Neuronal stem cell (in vitro differentiated cells): ENCODE measurements at regions not wholly inside any gene's neighbourhood (a gene's known extent, or its start where the extent isn't known, plus 50 kb on each side); places are given as distances from the start of the nearest gene placed in this dataset.

ENCODE experiments used
- DNase-seq: peaks from one replicate; pipeline ENCODE4 v3.0.0-alpha.2; 2013; ENCODE audit warnings: low spot score
- H2AFZ ChIP-seq: one replicate; pipeline ENCODE4 v1.6.1; 2013; ENCODE audit warnings: mild to moderate bottlenecking, low read length, inconsistent platforms
- H2AK5ac ChIP-seq: 2 replicates; pipeline ENCODE4 v1.6.1; 2013; ENCODE audit warnings: low read depth, mild to moderate bottlenecking, inconsistent platforms, low read length, moderate library complexity, mixed read lengths
- H2BK120ac ChIP-seq: 2 replicates; pipeline ENCODE4 v1.6.1; 2013; ENCODE audit warnings: low read depth, mild to moderate bottlenecking, inconsistent platforms, low read length, moderate library complexity, mixed read lengths
- H2BK12ac ChIP-seq: one replicate; pipeline ENCODE4 v1.6.1; 2013; ENCODE audit warnings: low read length, inconsistent platforms
- H2BK15ac ChIP-seq: 2 replicates; pipeline ENCODE4 v1.6.1; 2013; ENCODE audit warnings: mild to moderate bottlenecking, low read length, inconsistent platforms, mixed read lengths
- H2BK5ac ChIP-seq: one replicate; pipeline ENCODE4 v1.6.1; 2013; ENCODE audit warnings: inconsistent platforms, mild to moderate bottlenecking, low read length, moderate library complexity
- H3K14ac ChIP-seq: one replicate; pipeline ENCODE4 v1.6.1; 2013; ENCODE audit warnings: low read length, inconsistent platforms
- H3K18ac ChIP-seq: 2 replicates; pipeline ENCODE4 v1.6.1; 2013; ENCODE audit warnings: low read length, inconsistent platforms
- H3K23ac ChIP-seq: 2 replicates; pipeline ENCODE4 v1.6.1; 2013; ENCODE audit warnings: low read depth, mild to moderate bottlenecking, mixed read lengths, low read length, inconsistent platforms; ENCODE audit not compliant: poor library complexity
- H3K27ac ChIP-seq: replicated peaks from 3 replicates; pipeline ENCODE4 v1.5.1; 2013; ENCODE audit warnings: low read length, inconsistent platforms
- H3K27me3 ChIP-seq, 3 experiments: 2 replicates each; pipeline ENCODE4 v1.6.1; 2013; ENCODE audit warnings: low read length in 3 of 3, mild to moderate bottlenecking in 2 of 3, inconsistent platforms in 1 of 3, low read depth in 1 of 3, mixed read lengths in 1 of 3, moderate library complexity in 1 of 3; ENCODE audit not compliant: control insufficient read depth in 3 of 3, insufficient read depth in 3 of 3
- H3K36me3 ChIP-seq, 2 donors: replicated peaks in 1 of 2; 2 replicates each; pipeline ENCODE4 v1.6.1; 2013; ENCODE audit warnings: low read length in 2 of 2; ENCODE audit not compliant: control insufficient read depth in 2 of 2, insufficient read depth in 2 of 2
- H3K4ac ChIP-seq: 2 replicates; pipeline ENCODE4 v1.6.1; 2013; ENCODE audit warnings: inconsistent platforms, mild to moderate bottlenecking, low read length, moderate library complexity
- H3K4me1 ChIP-seq, 2 donors: 1 replicate in 1 of 2; 2 replicates in 1 of 2; pipeline ENCODE4 v1.6.1; 2013; ENCODE audit warnings: low read length in 2 of 2, low read depth in 1 of 2; ENCODE audit not compliant: control insufficient read depth in 2 of 2, insufficient read depth in 1 of 2
- H3K4me2 ChIP-seq: one replicate; pipeline ENCODE4 v1.6.1; 2013; ENCODE audit warnings: mild to moderate bottlenecking, low read length, inconsistent platforms; ENCODE audit not compliant: insufficient read depth, poor library complexity, severe bottlenecking
- H3K4me3 ChIP-seq, 2 donors: 2 replicates each; pipeline ENCODE4 v1.5.1; 2013; ENCODE audit warnings: low read length in 2 of 2, mild to moderate bottlenecking in 2 of 2, inconsistent platforms in 1 of 2, moderate library complexity in 1 of 2
- H3K79me1 ChIP-seq: one replicate; pipeline ENCODE4 v1.6.1; 2013; ENCODE audit warnings: low read depth, mild to moderate bottlenecking, inconsistent platforms, low read length, moderate library complexity
- H3K9ac ChIP-seq: one replicate; pipeline ENCODE4 v1.6.1; 2013; ENCODE audit warnings: mild to moderate bottlenecking, low read depth, low read length, inconsistent platforms; ENCODE audit not compliant: poor library complexity
- H3K9me3 ChIP-seq, 2 donors: replicated peaks in 1 of 2; 2 replicates each; pipeline versions ENCODE3 to v1.6.1; 2013; ENCODE audit warnings: low read length in 2 of 2, mild to moderate bottlenecking in 2 of 2, inconsistent platforms in 1 of 2, low read depth in 1 of 2, mixed read lengths in 1 of 2, moderate library complexity in 1 of 2; ENCODE audit not compliant: control insufficient read depth in 2 of 2, insufficient read depth in 1 of 2
- H4K8ac ChIP-seq: one replicate; pipeline ENCODE4 v1.6.1; 2013; ENCODE audit warnings: low read depth, mild to moderate bottlenecking, inconsistent platforms, low read length, moderate library complexity
- H4K91ac ChIP-seq: one replicate; pipeline ENCODE4 v1.6.1; 2013; ENCODE audit warnings: low read length, low read depth, mild to moderate bottlenecking, inconsistent platforms; ENCODE audit not compliant: poor library complexity
- WGBS, 2 donors: extraction: QIAGEN DNeasy Blood & Tissue Kit; methylation state at CpG; one replicate each; pipeline ENCODE4 v1.1.7; 2013; ENCODE audit warnings: missing lambda C conversion rate in 2 of 2, mixed read lengths in 1 of 2; ENCODE audit not compliant: insufficient read length in 2 of 2, insufficient replicate concordance in 1 of 2; ENCODE audit errors: extremely low coverage in 2 of 2; 5-methylcytosine and 5-hydroxymethylcytosine counted together

GRCh38 chr7:17103984-17104383, 194.5 kb upstream of the AHR start:
- H2BK120ac ChIP-seq: no peak overlapping the region
- no peak overlapping the region for H2AK5ac ChIP-seq
- no peak overlapping the region for H3K23ac ChIP-seq
- DNase-seq: no peak
- peaks cover 0 to 4% of the 10 kb centered on the region in 2 donors for H3K9me3 ChIP-seq
- H3K18ac ChIP-seq: no peak overlapping the region
- H3K9ac ChIP-seq: no peak overlapping the region
- no peaks in the 10 kb centered on the region for H3K79me1 ChIP-seq
- no peak overlapping the region for H4K8ac ChIP-seq
- H3K27me3 ChIP-seq: no peaks in the 10 kb centered on the region
- H3K4me3 ChIP-seq: no peak overlapping the region
- H2BK15ac ChIP-seq: no peak overlapping the region
- H2BK12ac ChIP-seq: no peak overlapping the region
- no peaks in the 10 kb centered on the region for H3K36me3 ChIP-seq
- WGBS, 2 donors: no CpG with 5 or more reads among the region's 5 CpGs
- no peak overlapping the region for H3K27ac ChIP-seq
- H3K14ac ChIP-seq: no peak overlapping the region
- H3K4me2 ChIP-seq: no peak overlapping the region
- no peak overlapping the region for H3K4ac ChIP-seq
- no peaks in the 10 kb centered on the region for H3K4me1 ChIP-seq
- H4K91ac ChIP-seq: no peak overlapping the region
- H2BK5ac ChIP-seq: no peak overlapping the region
- no peak overlapping the region for H2AFZ ChIP-seq

- no CpG with 5 or more reads among the region's 3 CpGs for WGBS, 2 donors
- H2BK12ac ChIP-seq: no peak overlapping the region
- no peak overlapping the region for H3K14ac ChIP-seq
- no peak overlapping the region for H3K4ac ChIP-seq
- H2BK15ac ChIP-seq: no peak overlapping the region
- no peak overlapping the region for H3K23ac ChIP-seq
- H3K4me3 ChIP-seq: no peak overlapping the region
- H3K9me3 ChIP-seq: peaks cover 0 to 4% of the 10 kb centered on the region in 2 donors
- H3K4me2 ChIP-seq: no peak overlapping the region
- no peak overlapping the region for H2BK120ac ChIP-seq
- H3K9ac ChIP-seq: no peak overlapping the region
- no peaks in the 10 kb centered on the region for H3K4me1 ChIP-seq
- no peak overlapping the region for H4K8ac ChIP-seq
- no peak overlapping the region for H3K18ac ChIP-seq
- no peak for DNase-seq
- no peak overlapping the region for H2AFZ ChIP-seq
- H2BK5ac ChIP-seq: no peak overlapping the region
- H3K27ac ChIP-seq: no peak overlapping the region
- H4K91ac ChIP-seq: no peak overlapping the region
- no peaks in the 10 kb centered on the region for H3K79me1 ChIP-seq
- no peaks in the 10 kb centered on the region for H3K27me3 ChIP-seq
- H2AK5ac ChIP-seq: no peak overlapping the region
- H3K36me3 ChIP-seq: no peaks in the 10 kb centered on the region
These were observed 194.0 kb upstream of the AHR start for GRCh38 chr7:17104419-17104818.

GRCh38 chr7:17105701-17106100, 192.8 kb upstream of the AHR start:
- no peak overlapping the region for H2BK12ac ChIP-seq
- no peak overlapping the region for H3K23ac ChIP-seq
- H2BK15ac ChIP-seq: no peak overlapping the region
- H3K14ac ChIP-seq: no peak overlapping the region
- no peaks in the 10 kb centered on the region for H3K36me3 ChIP-seq
- DNase-seq: no peak
- H2BK120ac ChIP-seq: no peak overlapping the region
- H2AK5ac ChIP-seq: no peak overlapping the region
- no peak overlapping the region for H2AFZ ChIP-seq
- no peak overlapping the region for H3K4ac ChIP-seq
- no peak overlapping the region for H2BK5ac ChIP-seq
- H4K91ac ChIP-seq: no peak overlapping the region
- no peak overlapping the region for H3K4me2 ChIP-seq
- H3K27me3 ChIP-seq: no peaks in the 10 kb centered on the region
- H3K18ac ChIP-seq: no peak overlapping the region
- H4K8ac ChIP-seq: no peak overlapping the region
- no peak overlapping the region for H3K9ac ChIP-seq
- H3K79me1 ChIP-seq: no peaks in the 10 kb centered on the region
- no peaks in the 10 kb centered on the region for H3K4me1 ChIP-seq
- peaks cover 0 to 4% of the 10 kb centered on the region in 2 donors for H3K9me3 ChIP-seq
- H3K27ac ChIP-seq: no peak overlapping the region
- H3K4me3 ChIP-seq: no peak overlapping the region

GRCh38 chr7:17108049-17108584, 190.3 kb upstream of the AHR start:
- H3K18ac ChIP-seq: no peak overlapping the region
- no peaks in the 10 kb centered on the region for H3K79me1 ChIP-seq
- H2AK5ac ChIP-seq: no peak overlapping the region
- no peak overlapping the region for H2AFZ ChIP-seq
- no peak overlapping the region for H2BK15ac ChIP-seq
- H3K23ac ChIP-seq: no peak overlapping the region
- H3K9ac ChIP-seq: no peak overlapping the region
- DNase-seq: no peak
- H3K27me3 ChIP-seq: no peaks in the 10 kb centered on the region
- H2BK12ac ChIP-seq: no peak overlapping the region
- no peak overlapping the region for H3K27ac ChIP-seq
- no peak overlapping the region for H3K4me3 ChIP-seq
- no peak overlapping the region for H3K4me2 ChIP-seq
- H3K9me3 ChIP-seq: no peaks in the 10 kb centered on the region
- no peaks in the 10 kb centered on the region for H3K36me3 ChIP-seq
- no peak overlapping the region for H2BK5ac ChIP-seq
- H3K4me1 ChIP-seq: no peaks in the 10 kb centered on the region
- H2BK120ac ChIP-seq: no peak overlapping the region
- no CpG with 5 or more reads among the region's 2 CpGs for WGBS, 2 donors
- no peak overlapping the region for H3K4ac ChIP-seq
- no peak overlapping the region for H3K14ac ChIP-seq
- no peak overlapping the region for H4K8ac ChIP-seq
- no peak overlapping the region for H4K91ac ChIP-seq
